ENCODE measurements at regions not wholly inside any gene's neighbourhood (a gene's known extent, or its start where the extent isn't known, plus 50 kb on each side); places are given as distances from the start of the nearest gene placed in this dataset.

- TF ChIP-seq BACH1 (IDR thresholded peaks at IDR 0.05; ENCODE audit: low read length) (no peak), EZH2 (IDR thresholded peaks at IDR 0.05; ENCODE audit: low read depth, low read length, severe bottlenecking) (no peak), RFX5 (IDR thresholded peaks at IDR 0.05; ENCODE audit: borderline replicate concordance, low read depth, low read length) (no peak), CEBPB (IDR thresholded peaks at IDR 0.05; ENCODE audit: low read depth, low read length) (no peak), SIN3A (conservative IDR thresholded peaks at IDR 0.05 in 1 of 2, IDR thresholded peaks at IDR 0.05 in 1 of 2; ENCODE audit: low read depth in 1 of 2, low read length in 2 of 2) (no peak), JUND (IDR thresholded peaks at IDR 0.05; ENCODE audit: low read length) (no peak), TCF12 (IDR thresholded peaks at IDR 0.05; ENCODE audit: low read depth, low read length) (no peak)
Measured at GRCh38 chr6:98092331-98092730, 742.0 kb upstream of the POU3F2 start (continued).
